ENCODE measurements at regions not wholly inside any gene's neighbourhood (a gene's known extent, or its start where the extent isn't known, plus 50 kb on each side); places are given as distances from the start of the nearest gene placed in this dataset.

DNA sequence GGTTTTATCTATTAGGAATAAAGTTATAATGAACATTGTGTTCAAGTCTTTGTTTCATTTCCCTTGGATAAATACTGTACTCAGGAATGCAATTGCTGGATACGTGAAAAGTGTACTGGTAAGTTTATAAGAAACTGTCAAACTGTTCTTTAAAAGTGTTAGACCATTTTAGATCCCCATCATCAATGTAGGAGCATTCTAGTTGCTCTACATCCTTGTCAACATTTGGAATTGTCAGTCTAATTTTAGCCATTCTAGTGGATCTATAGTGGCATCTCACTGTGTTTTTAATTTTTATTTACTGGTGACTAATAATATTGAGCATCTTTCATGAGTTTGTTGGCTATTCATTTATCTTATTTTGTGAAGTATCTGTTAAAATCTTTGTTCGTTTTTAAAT, 354.0 kb upstream of the NRP1 start:
- TF ChIP-seq, protein P1, sequence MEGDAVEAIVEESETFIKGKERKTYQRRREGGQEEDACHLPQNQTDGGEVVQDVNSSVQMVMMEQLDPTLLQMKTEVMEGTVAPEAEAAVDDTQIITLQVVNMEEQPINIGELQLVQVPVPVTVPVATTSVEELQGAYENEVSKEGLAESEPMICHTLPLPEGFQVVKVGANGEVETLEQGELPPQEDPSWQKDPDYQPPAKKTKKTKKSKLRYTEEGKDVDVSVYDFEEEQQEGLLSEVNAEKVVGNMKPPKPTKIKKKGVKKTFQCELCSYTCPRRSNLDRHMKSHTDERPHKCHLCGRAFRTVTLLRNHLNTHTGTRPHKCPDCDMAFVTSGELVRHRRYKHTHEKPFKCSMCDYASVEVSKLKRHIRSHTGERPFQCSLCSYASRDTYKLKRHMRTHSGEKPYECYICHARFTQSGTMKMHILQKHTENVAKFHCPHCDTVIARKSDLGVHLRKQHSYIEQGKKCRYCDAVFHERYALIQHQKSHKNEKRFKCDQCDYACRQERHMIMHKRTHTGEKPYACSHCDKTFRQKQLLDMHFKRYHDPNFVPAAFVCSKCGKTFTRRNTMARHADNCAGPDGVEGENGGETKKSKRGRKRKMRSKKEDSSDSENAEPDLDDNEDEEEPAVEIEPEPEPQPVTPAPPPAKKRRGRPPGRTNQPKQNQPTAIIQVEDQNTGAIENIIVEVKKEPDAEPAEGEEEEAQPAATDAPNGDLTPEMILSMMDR (IDR thresholded peaks at IDR 0.05; ENCODE audit: control insufficient read depth, insufficient read depth, low read depth, low read length, missing control alignments) = no peak
- no peak for DNase-seq (ENCODE audit: low read depth)
- H3K4me3 ChIP-seq (ENCODE audit: control insufficient read depth, low read depth, low read length) = no peak overlapping the region

DNA sequence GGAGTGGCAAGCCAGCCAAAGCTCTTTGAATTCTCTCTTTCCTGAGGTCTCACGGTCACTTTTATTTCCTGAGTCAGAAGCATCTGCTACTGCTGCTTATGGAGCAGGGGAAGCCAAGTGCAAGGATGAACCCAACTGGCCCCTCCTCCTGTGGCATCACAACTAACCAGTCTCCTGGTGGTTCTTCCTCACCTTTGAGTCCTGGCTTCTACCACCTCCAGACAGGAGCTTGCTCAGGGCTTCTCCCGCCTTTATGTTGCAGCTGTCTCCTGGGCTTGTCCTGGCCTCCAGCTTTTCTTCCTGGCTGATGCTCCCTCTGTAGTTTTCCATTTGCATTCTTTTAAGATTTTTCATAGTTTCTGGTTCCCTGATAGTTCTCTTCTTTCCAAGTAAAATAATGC, 349.7 kb upstream of the NRP1 start:
- DNase-seq (ENCODE audit: low read depth) = no peak
- H3K4me3 ChIP-seq (ENCODE audit: control insufficient read depth, low read depth, low read length) = no peak overlapping the region
- TF ChIP-seq, protein P1 (IDR thresholded peaks at IDR 0.05; ENCODE audit: control insufficient read depth, insufficient read depth, low read depth, low read length, missing control alignments) = no peak

DNA sequence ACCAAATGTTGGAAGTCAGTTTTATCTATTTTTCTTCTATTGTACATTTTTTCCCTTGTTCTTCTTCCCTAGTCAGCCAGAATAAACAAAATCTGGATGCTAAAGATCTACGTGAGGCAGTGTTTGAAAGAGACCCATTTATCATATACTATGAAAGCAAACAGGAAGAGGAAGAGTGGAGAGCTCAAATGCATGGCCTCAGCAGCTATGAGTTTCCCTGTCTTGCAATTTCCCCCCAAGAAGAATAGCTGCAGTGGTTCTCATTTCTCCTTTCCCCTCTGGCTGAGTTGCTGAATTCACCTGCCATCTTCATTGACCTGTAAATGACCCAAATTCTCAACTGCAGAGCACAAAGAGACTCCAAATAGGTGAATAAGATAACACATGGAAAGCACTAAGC, 347.1 kb upstream of the NRP1 start:
- TF ChIP-seq, protein P1 (IDR thresholded peaks at IDR 0.05; ENCODE audit: control insufficient read depth, insufficient read depth, low read depth, low read length, missing control alignments) = no peak
- H3K4me3 ChIP-seq (ENCODE audit: control insufficient read depth, low read depth, low read length) = no peak overlapping the region
- no peak for DNase-seq (ENCODE audit: low read depth)

DNA sequence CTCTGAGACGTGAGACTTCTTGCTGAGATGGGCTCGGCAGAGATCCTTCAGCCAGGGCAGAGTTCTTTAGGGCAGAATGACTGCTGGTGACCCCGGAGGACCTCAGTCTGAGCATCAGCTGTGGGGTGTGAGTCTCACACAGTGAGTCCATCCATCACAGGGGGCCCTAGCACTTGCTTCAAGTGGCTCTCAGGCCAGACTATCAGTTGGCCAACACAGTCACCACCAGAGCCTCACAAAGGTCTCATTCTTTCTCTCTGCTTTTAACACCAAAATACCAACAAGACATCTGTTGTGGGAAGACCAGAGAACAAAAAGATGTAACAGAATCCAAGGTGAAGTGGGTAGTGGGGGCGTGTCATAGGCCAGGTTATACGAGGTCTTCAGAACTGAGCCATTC, 345.6 kb upstream of the NRP1 start:
- TF ChIP-seq, protein P1 (IDR thresholded peaks at IDR 0.05; ENCODE audit: control insufficient read depth, insufficient read depth, low read depth, low read length, missing control alignments) = no peak
- H3K4me3 ChIP-seq (ENCODE audit: control insufficient read depth, low read depth, low read length) = no peak overlapping the region
- DNase-seq (ENCODE audit: low read depth) = no peak

DNA sequence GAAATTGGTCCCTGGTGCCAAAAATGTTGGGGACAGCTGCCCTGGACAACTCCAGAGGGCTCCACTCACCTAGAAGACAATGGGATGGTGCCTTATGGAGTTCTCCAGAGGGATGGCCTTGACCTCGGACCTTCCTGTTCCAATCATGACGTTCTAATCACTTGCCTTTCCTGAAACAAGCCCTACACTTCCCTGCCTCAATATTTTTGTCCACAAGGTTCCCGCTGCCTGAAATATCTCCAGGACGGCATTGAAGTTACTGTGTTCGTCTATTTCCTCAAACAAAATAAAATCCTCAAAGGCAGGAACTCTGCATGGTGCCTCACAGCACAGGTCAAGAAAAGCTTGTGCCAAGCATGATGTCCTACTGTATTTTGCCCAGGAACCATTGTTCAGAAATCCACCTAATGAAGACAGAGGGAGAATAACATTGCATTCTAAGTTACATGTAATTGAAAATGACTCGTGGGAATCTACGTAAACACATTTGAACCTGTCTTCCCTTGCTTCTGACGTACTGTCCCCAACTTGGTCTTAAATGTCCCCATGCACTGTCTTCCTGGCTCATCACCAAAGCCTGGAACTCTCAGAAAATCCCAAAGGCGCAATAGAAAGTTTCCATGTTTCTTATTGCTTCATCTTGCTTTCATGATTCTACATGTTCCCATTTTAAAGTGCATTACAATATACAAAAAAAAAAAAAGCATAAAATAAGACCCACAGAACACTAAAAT, 342.3 kb upstream of the NRP1 start:
- no peak for DNase-seq (ENCODE audit: low read depth)
- no peak overlapping the region for H3K4me3 ChIP-seq (ENCODE audit: control insufficient read depth, low read depth, low read length)
- TF ChIP-seq, protein P1 (IDR thresholded peaks at IDR 0.05; ENCODE audit: control insufficient read depth, insufficient read depth, low read depth, low read length, missing control alignments) = no peak

DNA sequence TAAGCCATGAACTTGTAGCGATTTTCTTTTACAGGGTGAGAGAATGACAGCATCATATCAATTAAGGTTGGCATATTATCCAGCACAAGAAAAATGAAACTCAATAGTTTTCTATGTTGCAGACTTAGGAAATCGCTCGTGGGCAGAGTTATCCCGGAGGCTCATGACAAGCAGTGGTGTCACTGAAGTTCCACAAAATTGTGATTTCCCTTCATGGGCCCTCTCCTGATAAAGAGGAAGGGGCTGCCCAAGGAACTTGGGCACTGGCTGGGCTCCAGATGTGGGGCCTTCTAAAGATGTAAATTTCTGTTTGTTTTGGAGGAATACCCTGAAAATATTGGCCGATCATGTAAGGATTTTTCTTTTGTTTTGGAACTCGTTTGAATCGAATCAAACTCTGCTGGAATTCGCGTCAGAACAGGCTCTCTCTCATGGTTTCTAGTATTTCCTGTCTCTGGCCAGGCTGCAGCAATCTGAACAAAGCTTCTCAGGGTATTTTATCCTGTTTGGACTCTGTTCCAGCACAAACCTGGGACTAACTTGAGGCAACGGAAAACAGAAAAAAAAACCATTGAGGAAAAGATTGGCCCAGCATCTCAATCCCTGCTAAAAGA, 340.6 kb upstream of the NRP1 start:
- peak overlapping the region; percentile 30 for H3K4me3 ChIP-seq (ENCODE audit: control insufficient read depth, low read depth, low read length)
- TF ChIP-seq, protein P1 (IDR thresholded peaks at IDR 0.05; ENCODE audit: control insufficient read depth, insufficient read depth, low read depth, low read length, missing control alignments) = no peak
- DNase-seq (ENCODE audit: low read depth) = no peak

All from AG09309 (cell line).